ENCODE measurements at regions not wholly inside any gene's neighbourhood (a gene's known extent, or its start where the extent isn't known, plus 50 kb on each side); places are given as distances from the start of the nearest gene placed in this dataset.

- TF ChIP-seq CTCF (IDR thresholded peaks at IDR 0.05; ENCODE audit: unreplicated experiment) = no peak
- H3K36me3 Mint-ChIP-seq = no peaks in the 10 kb centered on the region
- no peak overlapping the region for H3K4me3 Mint-ChIP-seq
- no peak overlapping the region for H3K27ac Mint-ChIP-seq
- no peaks in the 10 kb centered on the region for H3K27me3 Mint-ChIP-seq (ENCODE audit: low read depth)
- H3K9me3 Mint-ChIP-seq = peaks cover 5% of the 10 kb centered on the region
- no peaks in the 10 kb centered on the region for H3K4me1 Mint-ChIP-seq
- no peak for DNase-seq (ENCODE audit: low spot score in 2 of 2, unreplicated experiment in 2 of 2)
Observed at GRCh38 chr2:125264453-125264852, 1239.4 kb downstream of the CNTNAP5 start.

GRCh38 chr2:125267683-125268082 lies 1242.6 kb downstream of the CNTNAP5 start:
- TF ChIP-seq CTCF (IDR thresholded peaks at IDR 0.05; ENCODE audit: unreplicated experiment) = no peak
- no peaks in the 10 kb centered on the region for H3K9me3 Mint-ChIP-seq
- H3K27me3 Mint-ChIP-seq (ENCODE audit: low read depth) = no peaks in the 10 kb centered on the region
- H3K4me1 Mint-ChIP-seq = no peaks in the 10 kb centered on the region
- DNase-seq (ENCODE audit: low spot score in 2 of 2, unreplicated experiment in 2 of 2) = no peak
- no peaks in the 10 kb centered on the region for H3K36me3 Mint-ChIP-seq
- H3K4me3 Mint-ChIP-seq = no peak overlapping the region
- H3K27ac Mint-ChIP-seq = no peak overlapping the region

GRCh38 chr2:125272651-125273050 lies 1247.6 kb downstream of the CNTNAP5 start:
- no peaks in the 10 kb centered on the region for H3K9me3 Mint-ChIP-seq
- H3K4me3 Mint-ChIP-seq = no peak overlapping the region
- no peaks in the 10 kb centered on the region for H3K36me3 Mint-ChIP-seq
- no peak overlapping the region for H3K27ac Mint-ChIP-seq
- no peak for TF ChIP-seq CTCF (IDR thresholded peaks at IDR 0.05; ENCODE audit: unreplicated experiment)
- no peak for DNase-seq (ENCODE audit: low spot score in 2 of 2, unreplicated experiment in 2 of 2)
- H3K4me1 Mint-ChIP-seq = no peaks in the 10 kb centered on the region
- no peaks in the 10 kb centered on the region for H3K27me3 Mint-ChIP-seq (ENCODE audit: low read depth)

GRCh38 chr2:125274718-125275117 lies 1249.6 kb downstream of the CNTNAP5 start:
- H3K4me3 Mint-ChIP-seq = no peak overlapping the region
- H3K27ac Mint-ChIP-seq = no peak overlapping the region

GRCh38 chr2:125280265-125280664 lies 1255.2 kb downstream of the CNTNAP5 start:
- Mint-ChIP-seq H3K4me1 (peaks cover 2% of the 10 kb centered on the region), H3K27ac (no peak overlapping the region), H3K4me3 (no peak overlapping the region), H3K9me3 (peaks cover 4% of the 10 kb centered on the region), H3K27me3 (ENCODE audit: low read depth) (peaks cover 4% of the 10 kb centered on the region), H3K36me3 (no peaks in the 10 kb centered on the region)
- no peak for TF ChIP-seq CTCF (IDR thresholded peaks at IDR 0.05; ENCODE audit: unreplicated experiment)
- DNase-seq (ENCODE audit: low spot score in 2 of 2, unreplicated experiment in 2 of 2) = no peak

More at GRCh38 chr2:125274718-125275117, 1249.6 kb downstream of the CNTNAP5 start:
- no peaks in the 10 kb centered on the region for H3K9me3 Mint-ChIP-seq
- no peak for TF ChIP-seq CTCF (IDR thresholded peaks at IDR 0.05; ENCODE audit: unreplicated experiment)
- no peaks in the 10 kb centered on the region for H3K36me3 Mint-ChIP-seq
- DNase-seq (ENCODE audit: low spot score in 2 of 2, unreplicated experiment in 2 of 2) = no peak
- H3K4me1 Mint-ChIP-seq = no peaks in the 10 kb centered on the region
- H3K27me3 Mint-ChIP-seq (ENCODE audit: low read depth) = no peaks in the 10 kb centered on the region

GRCh38 chr2:125281242-125281641 lies 1256.2 kb downstream of the CNTNAP5 start:
- peaks cover 2% of the 10 kb centered on the region for H3K4me1 Mint-ChIP-seq
- H3K4me3 Mint-ChIP-seq = no peak overlapping the region
- H3K36me3 Mint-ChIP-seq = no peaks in the 10 kb centered on the region
- no peak for DNase-seq (ENCODE audit: low spot score in 2 of 2, unreplicated experiment in 2 of 2)
- no peak overlapping the region for H3K27ac Mint-ChIP-seq
- peaks cover 4% of the 10 kb centered on the region for H3K27me3 Mint-ChIP-seq (ENCODE audit: low read depth)
- TF ChIP-seq CTCF (IDR thresholded peaks at IDR 0.05; ENCODE audit: unreplicated experiment) = no peak
- H3K9me3 Mint-ChIP-seq = peaks cover 4% of the 10 kb centered on the region
